Hepatocyte (in vitro differentiated cells): ENCODE measurements at regions not wholly inside any gene's neighbourhood (a gene's known extent, or its start where the extent isn't known, plus 50 kb on each side); places are given as distances from the start of the nearest gene placed in this dataset.

Experiments used
- CTCF ChIP-seq: fragments of 200-600 bp; sonication (generic); IDR thresholded peaks from 2 replicates; pipeline ENCODE4 v1.5.1; 2016; ENCODE audit warnings: antibody characterized with exemption, mild to moderate bottlenecking; ENCODE audit not compliant: poor library complexity
- EZH2 ChIP-seq: fragments of 200-600 bp; sonication (generic); IDR thresholded peaks from 2 replicates; pipeline ENCODE4 v1.6.1; 2016; ENCODE audit warnings: antibody characterized with exemption, mild to moderate bottlenecking, borderline replicate concordance
- EZH2phosphoT487 ChIP-seq: fragments of 200-600 bp; sonication (generic); IDR thresholded peaks from one replicate; pipeline ENCODE4 v1.6.1; 2018; ENCODE audit warnings: antibody characterized with exemption, mild to moderate bottlenecking, low read depth, moderate library complexity; ENCODE audit not compliant: unreplicated experiment, severe bottlenecking

- TF ChIP-seq EZH2 (no peak), CTCF (no peak), EZH2phosphoT487 (no peak)
These were observed 166.1 kb upstream of the OLIG3 start for GRCh38 chr6:137660296-137660731.
